ENCODE measurements at regions not wholly inside any gene's neighbourhood (a gene's known extent, or its start where the extent isn't known, plus 50 kb on each side); places are given as distances from the start of the nearest gene placed in this dataset.
"Not testable (repeated sequence)": the region's sequence is repeated elsewhere in the genome, so short reads cannot be mapped to it uniquely, and the experiment has no call there.

DNA sequence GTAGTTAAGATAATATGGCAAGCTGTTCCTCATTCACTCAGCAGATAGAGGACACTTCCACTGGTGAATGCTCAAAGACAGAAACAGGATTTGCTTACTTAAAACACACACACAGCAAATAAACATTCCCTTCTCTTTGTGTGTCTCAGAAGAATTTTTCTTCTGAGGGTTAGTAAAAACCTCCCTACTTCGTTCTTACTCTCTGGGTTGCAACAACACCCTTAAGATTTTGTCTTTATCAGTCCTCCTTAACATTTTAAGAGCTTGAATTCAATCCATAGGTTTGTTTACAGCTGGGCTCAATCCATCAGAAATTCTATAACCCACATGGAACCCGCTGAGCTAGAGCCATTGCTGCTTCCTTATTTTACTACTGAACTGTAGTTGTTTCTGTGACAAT lies 237.4 kb upstream of the PIK3R1 start:
- DNase-seq, result no peak

GRCh38 chr5:67976891-67977601 lies 238.5 kb upstream of the PIK3R1 start:
- no peak for DNase-seq

DNA sequence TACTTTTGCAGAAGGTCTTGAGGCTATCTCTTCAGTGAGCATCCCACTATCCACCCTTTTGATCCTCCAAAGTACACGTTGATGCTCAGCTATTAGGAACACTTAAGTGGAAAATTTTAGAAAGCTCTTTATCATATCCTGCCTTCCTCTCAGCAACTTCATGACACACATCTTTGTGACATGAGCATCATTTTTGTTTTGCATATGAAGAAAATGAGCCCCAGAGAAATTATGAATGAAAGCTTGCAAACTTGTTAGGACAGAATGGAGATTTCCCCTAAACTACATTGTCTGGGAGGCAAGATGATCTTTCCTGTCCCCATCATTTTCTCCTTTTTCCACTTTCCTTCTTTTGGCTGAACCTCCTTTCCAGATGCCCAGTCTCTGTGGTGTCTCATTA lies 239.4 kb upstream of the PIK3R1 start:
- no peak for DNase-seq

DNA sequence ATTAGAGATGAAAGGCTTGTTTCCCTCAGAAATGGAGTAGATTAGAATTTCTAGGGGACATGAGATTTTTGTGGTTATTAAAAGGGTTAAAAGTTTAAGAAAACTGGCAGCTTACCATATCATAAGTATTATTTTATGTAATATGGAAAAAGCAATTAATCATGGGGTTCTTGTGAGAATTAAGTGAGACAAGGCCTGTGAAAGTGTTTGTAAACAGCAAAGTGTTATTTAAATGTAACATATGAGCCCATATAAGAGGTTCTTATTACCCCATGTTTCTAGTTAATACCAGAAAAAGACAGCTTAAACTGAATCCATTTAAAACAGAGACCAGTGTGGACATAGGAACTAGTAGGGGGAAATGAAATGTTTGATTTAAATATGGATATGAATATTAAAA lies 241.1 kb upstream of the PIK3R1 start:
- DNase-seq, result no peak

DNA sequence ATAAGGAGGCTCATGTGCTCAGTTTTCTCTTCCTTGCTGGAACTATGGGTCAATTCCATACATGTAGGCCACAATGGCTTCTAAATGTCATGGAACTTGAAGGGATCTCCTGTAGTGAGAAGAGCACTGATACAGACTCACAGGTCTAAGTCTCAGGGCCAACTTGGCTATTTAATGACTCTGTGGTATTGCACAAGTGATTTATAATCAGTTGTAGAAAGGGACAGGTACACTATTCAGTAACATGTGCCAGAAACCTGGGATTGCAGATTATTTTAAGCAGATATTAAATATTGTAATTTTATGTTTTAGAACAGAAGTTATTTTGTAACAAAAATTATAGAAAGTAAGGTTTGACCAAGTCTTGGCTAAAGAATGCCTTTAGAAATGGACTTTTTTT lies 241.5 kb upstream of the PIK3R1 start:
- no peak for DNase-seq

- no peak for DNase-seq
Observed at GRCh38 chr5:67971971-67972821, 243.4 kb upstream of the PIK3R1 start.

GRCh38 chr5:67971223-67971830 lies 244.2 kb upstream of the PIK3R1 start:
- no peak for DNase-seq

DNA sequence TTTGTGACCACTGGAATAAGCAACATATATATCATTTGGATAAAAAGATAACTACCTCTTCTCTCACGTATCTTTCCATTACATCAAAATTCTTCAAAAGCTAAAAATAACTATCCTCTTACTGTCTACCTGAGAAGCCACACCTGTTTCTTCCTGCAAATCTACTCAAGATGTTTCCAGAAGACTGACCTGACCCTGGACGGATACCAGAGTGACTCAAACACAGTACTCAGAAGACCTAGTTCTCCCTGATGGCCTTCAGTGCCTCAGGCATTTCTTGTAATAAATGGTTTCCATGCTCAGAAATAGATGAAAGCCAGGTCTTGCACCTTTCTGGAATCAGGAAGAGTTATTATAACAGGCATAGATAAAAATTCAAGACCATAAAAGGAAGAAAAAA lies 245.9 kb upstream of the PIK3R1 start:
- DNase-seq, result no peak

GRCh38 chr5:67969176-67969575 lies 246.4 kb upstream of the PIK3R1 start:
- no peak for DNase-seq

DNA sequence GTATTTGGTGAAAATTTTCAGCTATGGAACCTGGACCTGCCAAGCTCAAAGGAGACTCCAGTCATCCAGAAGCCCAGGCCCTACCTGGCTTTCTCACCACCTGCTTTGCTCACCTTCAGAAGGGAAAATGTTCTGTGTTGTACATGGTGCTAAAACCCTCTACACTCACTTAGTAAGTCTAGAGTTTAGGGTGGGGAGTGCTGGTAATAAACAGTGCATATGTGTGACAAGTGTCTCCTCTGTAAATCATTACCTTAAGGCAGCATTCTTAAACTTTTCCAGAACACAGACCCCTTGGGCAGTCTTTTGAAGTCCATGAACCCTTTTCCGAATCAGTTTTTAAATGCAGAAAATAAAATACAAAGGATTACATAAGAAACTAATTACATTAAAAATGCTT lies 248.8 kb upstream of the PIK3R1 start:
- DNase-seq, result no peak

DNA sequence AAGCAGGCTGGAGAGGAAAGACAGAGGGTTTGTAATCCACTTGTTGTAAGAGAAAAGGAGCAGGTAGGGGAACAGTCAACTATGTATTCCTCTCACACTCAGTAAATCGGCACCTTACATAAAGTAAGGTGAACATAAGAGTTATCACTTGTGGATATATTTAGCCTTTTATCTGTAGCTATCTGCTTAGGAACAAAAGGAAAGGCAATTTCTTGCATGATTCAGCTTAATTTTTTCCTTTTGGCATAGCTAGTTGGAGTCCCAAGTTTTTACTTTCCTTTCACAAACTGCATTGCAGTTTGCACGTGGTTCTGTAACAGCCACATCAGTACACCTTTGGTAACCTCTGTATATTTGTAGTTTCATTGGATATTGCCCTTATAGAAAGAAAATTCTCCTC lies 250.9 kb upstream of the PIK3R1 start:
- DNase-seq, result no peak

DNA sequence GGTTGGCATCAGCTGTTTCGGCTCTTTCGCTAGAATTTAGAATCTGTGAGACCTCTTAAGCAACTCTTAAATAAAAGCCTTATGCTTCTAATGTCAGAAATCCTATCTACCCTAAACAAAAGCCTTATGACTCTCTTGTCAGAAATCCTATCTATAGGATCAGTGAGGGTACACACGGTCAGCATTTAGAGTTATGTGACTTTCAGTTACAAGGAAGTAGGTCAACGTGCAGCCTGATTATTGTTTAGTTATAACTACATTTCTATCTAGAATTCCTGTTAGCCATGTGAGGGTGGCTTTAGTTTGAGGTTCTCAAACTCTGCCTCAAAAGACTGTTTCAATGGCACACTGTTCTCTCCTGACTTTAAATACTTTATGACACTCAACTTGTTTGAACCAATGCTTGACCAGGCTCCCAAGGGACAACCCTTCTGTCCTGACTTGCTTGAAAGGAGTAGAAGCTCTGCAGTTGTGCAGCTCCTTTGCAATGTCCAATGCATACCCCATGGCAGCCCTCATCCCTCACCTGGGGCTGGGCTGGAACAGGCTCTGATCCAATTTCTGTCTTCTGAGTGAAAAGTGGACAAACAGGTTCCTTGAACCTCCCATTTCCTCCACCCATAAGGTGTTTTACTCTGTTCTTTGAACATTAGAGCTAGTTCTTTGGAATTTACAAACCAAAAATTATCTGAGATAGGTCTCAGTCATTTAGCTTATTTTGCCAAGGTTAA lies 251.6 kb upstream of the PIK3R1 start:
- no peak for DNase-seq

DNA sequence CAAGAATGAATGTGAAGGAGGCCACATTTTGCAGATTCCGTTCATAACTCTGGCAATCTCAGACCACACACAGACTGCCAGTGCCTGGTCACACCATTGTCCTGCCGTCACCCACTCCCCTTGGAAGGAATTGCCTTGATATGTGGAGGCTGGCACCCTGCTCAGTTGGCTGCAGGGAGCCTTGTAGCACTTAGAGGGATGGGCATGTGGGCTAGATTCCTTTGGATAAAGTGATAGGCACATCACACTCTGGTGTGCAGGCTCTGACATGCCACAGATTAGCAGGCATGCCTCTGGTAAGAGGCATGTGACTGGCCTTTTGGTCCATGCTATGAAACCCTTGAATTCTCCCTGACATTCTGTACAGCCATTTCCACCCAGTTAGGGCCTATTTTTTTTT lies 254.6 kb upstream of the PIK3R1 start:
- no peak for DNase-seq

DNA sequence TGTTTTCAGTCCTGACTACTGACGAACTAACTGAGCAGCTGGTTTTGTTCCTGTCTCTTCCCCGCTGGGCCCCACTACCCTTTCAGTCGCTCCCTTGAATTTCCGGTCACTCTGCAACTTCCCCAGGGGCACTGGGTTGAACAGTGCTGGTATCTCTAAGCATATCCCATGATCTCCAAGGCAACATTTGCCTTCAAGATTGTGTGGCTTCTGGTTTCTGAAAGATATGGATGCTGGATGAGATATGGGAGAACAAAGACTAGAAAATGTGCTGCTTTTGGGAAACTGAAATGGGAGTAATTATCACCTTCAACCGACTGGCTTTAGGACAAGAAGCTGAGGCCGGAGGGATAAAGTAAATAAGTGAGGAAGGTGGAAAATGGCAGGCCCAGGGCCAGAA lies 258.2 kb upstream of the PIK3R1 start:
- DNase-seq, result no peak

DNA sequence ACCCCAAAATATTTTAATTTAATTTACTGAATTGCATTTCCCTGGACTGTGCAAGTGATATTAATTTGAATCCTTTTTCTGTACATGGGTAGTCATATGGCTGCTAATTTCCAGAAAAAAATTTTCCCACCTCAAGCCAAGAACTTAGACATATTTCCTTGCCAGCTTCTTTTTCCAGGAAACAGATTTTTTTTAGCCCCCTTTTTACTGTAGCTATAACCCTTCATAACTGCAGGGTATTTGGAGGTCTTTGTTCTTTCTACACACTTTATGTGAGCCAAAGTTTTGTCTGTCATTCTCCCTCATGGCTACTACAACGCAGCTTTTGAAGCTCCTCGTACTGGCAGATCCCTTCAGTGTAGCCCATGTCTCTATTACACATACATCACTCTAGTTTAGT lies 261.2 kb upstream of the PIK3R1 start:
- no peak for DNase-seq

DNA sequence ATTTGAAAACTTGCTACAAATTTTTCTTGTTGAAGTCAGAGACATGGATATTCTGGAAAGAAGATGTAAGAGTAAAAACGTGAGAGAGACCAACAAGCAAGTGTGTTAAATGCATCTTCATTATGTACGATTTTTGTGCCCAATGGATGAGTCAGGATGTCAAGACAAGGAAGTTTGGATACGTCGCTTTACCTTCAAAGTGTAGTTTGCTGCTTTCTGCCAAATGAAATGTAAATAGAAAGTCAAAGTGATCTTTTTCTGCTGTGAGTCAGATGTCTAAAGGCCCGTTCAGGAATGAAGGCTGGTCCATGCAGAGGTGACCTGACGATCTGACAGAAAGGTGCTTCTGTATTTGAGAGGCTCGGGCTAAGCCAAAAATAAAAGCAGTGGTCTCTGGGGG lies 273.1 kb upstream of the PIK3R1 start:
- DNase-seq, result no peak

GRCh38 chr5:67941614-67942401 lies 273.7 kb upstream of the PIK3R1 start:
- no peak for DNase-seq

DNA sequence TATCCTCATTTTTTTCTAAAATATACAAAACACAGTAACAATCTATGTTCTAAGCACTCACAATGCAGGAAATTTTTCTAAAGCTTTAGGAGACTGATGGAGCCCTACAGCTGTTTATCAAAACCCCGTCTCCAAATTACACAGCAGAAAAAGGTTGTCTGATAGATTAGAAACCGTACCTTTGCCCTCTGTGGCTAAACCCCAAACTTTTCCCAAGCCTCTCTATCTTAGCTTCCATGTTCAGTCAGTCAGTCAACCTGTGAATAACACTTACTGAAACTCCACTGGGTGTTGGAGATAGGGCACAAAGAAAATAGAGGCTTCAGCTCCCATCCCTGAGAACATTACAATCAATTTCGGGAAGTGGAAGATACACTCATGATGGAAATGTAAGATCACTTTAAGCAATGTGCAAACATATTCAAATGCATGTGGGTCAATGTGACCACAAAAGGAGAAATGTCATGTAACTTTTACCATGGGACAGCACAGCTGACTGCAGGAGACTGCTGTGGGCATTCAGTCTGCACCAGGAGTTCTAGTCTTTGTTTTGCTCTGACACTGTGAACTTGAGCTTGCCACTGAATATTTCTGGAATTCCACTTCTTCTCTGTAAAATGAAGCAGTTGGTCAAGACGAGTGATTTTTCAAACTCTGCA lies 279.5 kb upstream of the PIK3R1 start:
- no peak for DNase-seq

DNA sequence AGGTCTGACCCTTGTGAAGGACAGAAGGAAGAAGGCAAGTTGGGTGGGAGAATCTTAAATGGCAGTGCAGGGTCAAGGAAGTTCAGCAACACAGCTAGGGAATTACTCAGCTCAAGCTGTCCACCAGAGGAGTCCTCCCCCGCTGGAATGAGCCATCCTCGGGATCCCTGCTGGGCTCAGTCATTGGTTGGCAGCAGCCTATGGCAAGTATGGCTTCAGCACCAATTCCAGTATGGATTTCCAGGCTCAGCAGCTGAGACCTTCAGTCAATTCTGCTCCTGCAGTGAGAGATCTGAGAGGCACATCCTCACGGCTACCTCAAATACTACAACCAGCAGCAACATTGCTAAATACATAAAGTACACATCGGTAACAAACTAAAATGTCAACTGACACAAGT lies 280.6 kb upstream of the PIK3R1 start:
- no peak for DNase-seq

- DNase-seq, result no peak
Observed at GRCh38 chr5:67925511-67925910, 290.0 kb upstream of the PIK3R1 start.

DNA sequence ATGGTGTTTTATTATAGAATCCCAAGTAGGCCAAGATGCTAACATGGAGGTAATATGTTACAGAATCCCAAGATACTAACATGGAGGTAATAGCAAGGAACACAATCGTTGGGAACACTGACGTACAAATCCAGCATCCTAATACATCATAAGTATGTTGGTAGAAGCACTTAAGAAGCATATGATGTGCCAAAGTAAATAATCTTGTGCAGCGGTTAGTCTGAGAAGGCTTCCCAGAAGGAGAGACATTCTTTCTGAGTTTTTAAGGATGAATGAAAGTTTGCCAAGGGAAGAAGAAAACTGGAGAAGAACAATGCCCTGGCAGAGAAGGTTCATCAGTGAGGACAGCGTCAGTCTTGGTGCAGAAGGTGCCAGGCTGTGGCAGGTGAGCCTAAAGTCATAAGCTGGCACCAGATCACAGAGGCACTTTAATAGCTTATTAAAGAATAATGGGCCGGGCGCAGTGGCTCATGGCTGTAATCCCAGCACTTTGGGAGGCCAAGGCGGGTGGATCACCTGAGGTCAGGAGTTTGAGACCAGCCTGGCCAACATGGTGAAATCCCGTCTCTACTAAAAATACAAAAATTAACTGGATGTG lies 294.5 kb upstream of the PIK3R1 start:
- DNase-seq, result no peak

DNA sequence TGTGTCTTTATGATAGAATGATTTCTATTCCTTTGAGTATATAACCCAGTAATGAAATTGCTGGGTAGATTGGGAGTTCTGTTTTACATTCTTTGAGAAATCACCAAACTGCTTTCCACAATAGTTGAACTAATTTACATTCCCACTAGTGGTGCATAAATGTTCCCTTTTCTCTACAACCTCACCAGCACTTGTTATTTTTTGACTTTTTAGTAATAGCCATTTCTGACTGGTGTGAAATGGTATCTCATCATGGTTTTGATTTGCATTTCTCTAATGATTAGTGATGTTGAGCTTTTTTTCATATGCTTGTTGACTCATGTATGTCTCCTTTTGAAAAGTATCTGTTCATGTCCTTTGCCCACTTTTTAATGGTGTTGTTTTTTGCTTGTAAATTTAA lies 296.0 kb upstream of the PIK3R1 start:
- not testable (repeated sequence) for DNase-seq

Measured in femur (tissue), 1 donor.